ENCODE measurements at regions not wholly inside any gene's neighbourhood (a gene's known extent, or its start where the extent isn't known, plus 50 kb on each side); places are given as distances from the start of the nearest gene placed in this dataset.

- DNase-seq (ENCODE audit: low read depth, low spot score) = no peak
- no peak for TF ChIP-seq SRF (IDR thresholded peaks at IDR 0.05; ENCODE audit: low read depth in 2 of 2, low read length in 2 of 2)
- TF ChIP-seq, protein P1, sequence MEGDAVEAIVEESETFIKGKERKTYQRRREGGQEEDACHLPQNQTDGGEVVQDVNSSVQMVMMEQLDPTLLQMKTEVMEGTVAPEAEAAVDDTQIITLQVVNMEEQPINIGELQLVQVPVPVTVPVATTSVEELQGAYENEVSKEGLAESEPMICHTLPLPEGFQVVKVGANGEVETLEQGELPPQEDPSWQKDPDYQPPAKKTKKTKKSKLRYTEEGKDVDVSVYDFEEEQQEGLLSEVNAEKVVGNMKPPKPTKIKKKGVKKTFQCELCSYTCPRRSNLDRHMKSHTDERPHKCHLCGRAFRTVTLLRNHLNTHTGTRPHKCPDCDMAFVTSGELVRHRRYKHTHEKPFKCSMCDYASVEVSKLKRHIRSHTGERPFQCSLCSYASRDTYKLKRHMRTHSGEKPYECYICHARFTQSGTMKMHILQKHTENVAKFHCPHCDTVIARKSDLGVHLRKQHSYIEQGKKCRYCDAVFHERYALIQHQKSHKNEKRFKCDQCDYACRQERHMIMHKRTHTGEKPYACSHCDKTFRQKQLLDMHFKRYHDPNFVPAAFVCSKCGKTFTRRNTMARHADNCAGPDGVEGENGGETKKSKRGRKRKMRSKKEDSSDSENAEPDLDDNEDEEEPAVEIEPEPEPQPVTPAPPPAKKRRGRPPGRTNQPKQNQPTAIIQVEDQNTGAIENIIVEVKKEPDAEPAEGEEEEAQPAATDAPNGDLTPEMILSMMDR (IDR thresholded peaks at IDR 0.05 in 2 of 3, conservative IDR thresholded peaks at IDR 0.05 in 1 of 3; ENCODE audit: control insufficient read depth in 2 of 3, extremely low read depth in 1 of 3, insufficient read depth in 1 of 3, low read depth in 3 of 3, low read length in 3 of 3) = 0 out of 6 replicates have a peak, but pooled peaks of 1 of the 3 experiments have one; percentile 6
- RAD21 ChIA-PET (ENCODE audit: unreplicated experiment) = no interaction called here
- Histone ChIP-seq H3K4me1 (ENCODE audit: control insufficient read depth, insufficient read depth, low read length) (no peaks in the 10 kb centered on the region), H3K36me3 (ENCODE audit: control insufficient read depth in 2 of 2, insufficient read depth in 2 of 2, low read length in 1 of 2) (no peaks in the 10 kb centered on the region), H3K79me2 (ENCODE audit: control insufficient read depth, insufficient read depth, low read length) (no peaks in the 10 kb centered on the region), H3K9ac (ENCODE audit: control insufficient read depth, insufficient read depth, low read length) (no peak overlapping the region), H2AFZ (ENCODE audit: control insufficient read depth, low read depth, low read length) (no peak overlapping the region), H3K27ac (ENCODE audit: control insufficient read depth, insufficient read depth) (no peak overlapping the region), H3K27me3 (replicated peaks in 1 of 2; ENCODE audit: control insufficient read depth in 2 of 2, insufficient read depth in 2 of 2, low read length in 1 of 2) (no peaks in the 10 kb centered on the region; a peak in 3 of 4 replicates), H3K4me3 (no peak overlapping the region), H4K20me1 (ENCODE audit: control insufficient read depth, insufficient read depth) (no peaks in the 10 kb centered on the region), H3K4me2 (ENCODE audit: control insufficient read depth, insufficient read depth) (no peak overlapping the region), H3K9me3 (replicated peaks; ENCODE audit: control insufficient read depth, insufficient read depth, low read length) (no peaks in the 10 kb centered on the region)
- WGBS (ENCODE audit: insufficient coverage, insufficient replicate concordance, low lambda C conversion rate, missing lambda C conversion rate) = 24% methylated on average over 31 of the region's 31 CpGs
- SMC1A ChIA-PET (ENCODE audit: uncharacterized antibody, unreplicated experiment) = no interaction called here
- no TSS peak for BruUV-seq (replicated peaks)
- in situ Hi-C loops (cut with MboI) = no loop called here
- FAIRE-seq = no peak
- no peak for ATAC-seq
- POLR2A ChIA-PET = no interaction called here
- intact Hi-C loops (cut with micrococcal nuclease; ENCODE audit: unreplicated experiment) = no loop called here
- CTCF ChIA-PET = no interaction called here
Observed at GRCh38 chr7:155405399-155406318, 52.3 kb upstream of the EN2 start.

GRCh38 chr7:155407799-155408198 lies 50.1 kb upstream of the EN2 start:
- Histone ChIP-seq H3K9ac (ENCODE audit: control insufficient read depth, insufficient read depth, low read length) (no peak overlapping the region), H3K27ac (ENCODE audit: control insufficient read depth, insufficient read depth) (no peak overlapping the region), H3K4me2 (ENCODE audit: control insufficient read depth, insufficient read depth) (no peak overlapping the region), H4K20me1 (ENCODE audit: control insufficient read depth, insufficient read depth) (no peaks in the 10 kb centered on the region), H3K79me2 (ENCODE audit: control insufficient read depth, insufficient read depth, low read length) (no peaks in the 10 kb centered on the region), H2AFZ (ENCODE audit: control insufficient read depth, low read depth, low read length) (no peak overlapping the region), H3K4me3 (no peak overlapping the region), H3K36me3 (ENCODE audit: control insufficient read depth in 2 of 2, insufficient read depth in 2 of 2, low read length in 1 of 2) (no peaks in the 10 kb centered on the region), H3K9me3 (replicated peaks; ENCODE audit: control insufficient read depth, insufficient read depth, low read length) (no peaks in the 10 kb centered on the region), H3K4me1 (ENCODE audit: control insufficient read depth, insufficient read depth, low read length) (no peaks in the 10 kb centered on the region), H3K27me3 (replicated peaks in 1 of 2; ENCODE audit: control insufficient read depth in 2 of 2, insufficient read depth in 2 of 2, low read length in 1 of 2) (no peaks in the 10 kb centered on the region; a peak in 3 of 4 replicates)
- POLR2A ChIA-PET = no interaction called here
- RAD21 ChIA-PET (ENCODE audit: unreplicated experiment) = no interaction called here
- ATAC-seq = no peak
- CTCF ChIA-PET = no interaction called here
- WGBS (ENCODE audit: insufficient coverage, insufficient replicate concordance, low lambda C conversion rate, missing lambda C conversion rate) = 0% methylated on average over 1 of the region's 2 CpGs
- SMC1A ChIA-PET (ENCODE audit: uncharacterized antibody, unreplicated experiment) = no interaction called here
- no TSS peak for BruUV-seq (replicated peaks)
- no peak for DNase-seq (ENCODE audit: low read depth, low spot score)
- intact Hi-C loops (cut with micrococcal nuclease; ENCODE audit: unreplicated experiment) (no loop called here), in situ Hi-C loops (cut with MboI) (no loop called here)
- no peak for FAIRE-seq
- TF ChIP-seq SP1 (IDR thresholded peaks at IDR 0.05; ENCODE audit: low read depth, low read length) = no peak
- no peak for TF ChIP-seq CREM (IDR thresholded peaks at IDR 0.05; ENCODE audit: low read depth)
- TF ChIP-seq, protein P2, sequence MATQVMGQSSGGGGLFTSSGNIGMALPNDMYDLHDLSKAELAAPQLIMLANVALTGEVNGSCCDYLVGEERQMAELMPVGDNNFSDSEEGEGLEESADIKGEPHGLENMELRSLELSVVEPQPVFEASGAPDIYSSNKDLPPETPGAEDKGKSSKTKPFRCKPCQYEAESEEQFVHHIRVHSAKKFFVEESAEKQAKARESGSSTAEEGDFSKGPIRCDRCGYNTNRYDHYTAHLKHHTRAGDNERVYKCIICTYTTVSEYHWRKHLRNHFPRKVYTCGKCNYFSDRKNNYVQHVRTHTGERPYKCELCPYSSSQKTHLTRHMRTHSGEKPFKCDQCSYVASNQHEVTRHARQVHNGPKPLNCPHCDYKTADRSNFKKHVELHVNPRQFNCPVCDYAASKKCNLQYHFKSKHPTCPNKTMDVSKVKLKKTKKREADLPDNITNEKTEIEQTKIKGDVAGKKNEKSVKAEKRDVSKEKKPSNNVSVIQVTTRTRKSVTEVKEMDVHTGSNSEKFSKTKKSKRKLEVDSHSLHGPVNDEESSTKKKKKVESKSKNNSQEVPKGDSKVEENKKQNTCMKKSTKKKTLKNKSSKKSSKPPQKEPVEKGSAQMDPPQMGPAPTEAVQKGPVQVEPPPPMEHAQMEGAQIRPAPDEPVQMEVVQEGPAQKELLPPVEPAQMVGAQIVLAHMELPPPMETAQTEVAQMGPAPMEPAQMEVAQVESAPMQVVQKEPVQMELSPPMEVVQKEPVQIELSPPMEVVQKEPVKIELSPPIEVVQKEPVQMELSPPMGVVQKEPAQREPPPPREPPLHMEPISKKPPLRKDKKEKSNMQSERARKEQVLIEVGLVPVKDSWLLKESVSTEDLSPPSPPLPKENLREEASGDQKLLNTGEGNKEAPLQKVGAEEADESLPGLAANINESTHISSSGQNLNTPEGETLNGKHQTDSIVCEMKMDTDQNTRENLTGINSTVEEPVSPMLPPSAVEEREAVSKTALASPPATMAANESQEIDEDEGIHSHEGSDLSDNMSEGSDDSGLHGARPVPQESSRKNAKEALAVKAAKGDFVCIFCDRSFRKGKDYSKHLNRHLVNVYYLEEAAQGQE (IDR thresholded peaks at IDR 0.05; ENCODE audit: low read depth, low read length) = no peak
- TF ChIP-seq ZNF622 (IDR thresholded peaks at IDR 0.05) = no peak
- TF ChIP-seq SREBF1 (IDR thresholded peaks at IDR 0.05; ENCODE audit: low read length) = no peak
- TF ChIP-seq, protein P1 (IDR thresholded peaks at IDR 0.05 in 2 of 3, conservative IDR thresholded peaks at IDR 0.05 in 1 of 3; ENCODE audit: control insufficient read depth in 2 of 3, extremely low read depth in 1 of 3, insufficient read depth in 1 of 3, low read depth in 3 of 3, low read length in 3 of 3) = no peak
- TF ChIP-seq EED (IDR thresholded peaks at IDR 0.05; ENCODE audit: low read depth) = no peak
